ENCODE measurements at regions not wholly inside any gene's neighbourhood (a gene's known extent, or its start where the extent isn't known, plus 50 kb on each side); places are given as distances from the start of the nearest gene placed in this dataset.

GRCh38 chrX:57227691-57228090, 58.8 kb upstream of the FAAH2 start:
- TF ChIP-seq POLR2A (IDR thresholded peaks at IDR 0.05; ENCODE audit: control extremely low read depth in 1 of 2, low read depth in 2 of 2, low read length in 2 of 2): no peak
- no peak for TF ChIP-seq CTCF (IDR thresholded peaks at IDR 0.05; ENCODE audit: control extremely low read depth in 1 of 3, insufficient read depth in 1 of 3, low read depth in 1 of 3, low read length in 3 of 3)
- peak; percentile 39; the same call in 1 of the 2 replicates for TF ChIP-seq MAFK (IDR thresholded peaks at IDR 0.05; ENCODE audit: low read depth, low read length)
- no peak for TF ChIP-seq EZH2 (IDR thresholded peaks at IDR 0.05; ENCODE audit: low read depth, low read length, severe bottlenecking)
- TF ChIP-seq CREB1 (IDR thresholded peaks at IDR 0.05): no peak
- TF ChIP-seq CBX8 (IDR thresholded peaks at IDR 0.05; ENCODE audit: borderline replicate concordance, low read depth, low read length): no peak
- TF ChIP-seq POLR2AphosphoS5 (IDR thresholded peaks at IDR 0.05; ENCODE audit: low read depth, low read length): no peak
- no peak for TF ChIP-seq CHD2 (IDR thresholded peaks at IDR 0.05; ENCODE audit: low read length)
- no peak for TF ChIP-seq RXRA (IDR thresholded peaks at IDR 0.05; ENCODE audit: insufficient read depth, low read depth, low read length)
- TF ChIP-seq YY1 (IDR thresholded peaks at IDR 0.05; ENCODE audit: low read depth, low read length): no peak
